ENCODE measurements at regions not wholly inside any gene's neighbourhood (a gene's known extent, or its start where the extent isn't known, plus 50 kb on each side); places are given as distances from the start of the nearest gene placed in this dataset.
A peak's percentile ranks its signal among the peaks of the same experiment; 100 is the strongest.
"Not testable (repeated sequence)": the region's sequence is repeated elsewhere in the genome, so short reads cannot be mapped to it uniquely, and the experiment has no call there.

DNA sequence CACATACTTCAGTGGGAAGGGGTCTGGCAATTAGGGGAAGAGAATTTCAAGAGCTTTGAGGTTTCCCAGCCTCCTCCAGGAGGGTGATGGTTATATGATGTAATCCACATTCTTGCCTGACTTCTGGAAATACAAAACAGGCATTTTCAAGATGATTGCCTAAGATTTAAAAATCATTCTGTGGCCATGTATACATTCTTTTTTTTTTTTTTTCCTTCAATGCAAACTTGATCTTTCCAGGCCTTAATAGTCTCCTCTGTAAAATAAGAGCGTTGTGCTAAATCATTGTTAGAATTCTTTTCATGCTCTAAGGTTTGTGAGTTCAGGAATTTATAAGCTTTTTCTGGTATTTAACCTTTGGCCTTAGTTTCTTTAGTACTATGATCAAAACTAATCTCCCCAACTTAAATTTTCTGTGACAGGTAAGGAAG is 192.3 kb upstream of the HMCN1 start:
- DNase-seq (ENCODE audit: low spot score): no peak

DNA sequence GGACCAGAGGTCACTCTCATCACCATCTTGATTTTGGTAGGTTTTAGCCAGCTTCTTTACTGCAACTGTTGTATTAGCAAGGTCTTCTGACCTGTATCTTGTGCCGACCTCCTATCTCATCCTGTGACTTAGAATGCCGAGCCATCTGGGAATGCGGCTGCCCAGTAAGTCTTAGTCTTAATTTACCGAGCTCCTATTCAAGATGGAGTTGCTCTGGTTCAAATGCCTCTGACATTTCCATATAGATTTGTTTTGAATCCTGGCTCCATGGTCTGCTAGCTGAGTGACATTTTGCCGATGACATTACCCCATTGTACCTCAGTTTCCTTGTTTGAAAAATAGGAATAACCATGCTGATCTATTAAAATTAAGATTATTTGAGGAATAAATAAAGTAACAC is 193.9 kb upstream of the HMCN1 start:
- no peak for DNase-seq (ENCODE audit: low spot score)

DNA sequence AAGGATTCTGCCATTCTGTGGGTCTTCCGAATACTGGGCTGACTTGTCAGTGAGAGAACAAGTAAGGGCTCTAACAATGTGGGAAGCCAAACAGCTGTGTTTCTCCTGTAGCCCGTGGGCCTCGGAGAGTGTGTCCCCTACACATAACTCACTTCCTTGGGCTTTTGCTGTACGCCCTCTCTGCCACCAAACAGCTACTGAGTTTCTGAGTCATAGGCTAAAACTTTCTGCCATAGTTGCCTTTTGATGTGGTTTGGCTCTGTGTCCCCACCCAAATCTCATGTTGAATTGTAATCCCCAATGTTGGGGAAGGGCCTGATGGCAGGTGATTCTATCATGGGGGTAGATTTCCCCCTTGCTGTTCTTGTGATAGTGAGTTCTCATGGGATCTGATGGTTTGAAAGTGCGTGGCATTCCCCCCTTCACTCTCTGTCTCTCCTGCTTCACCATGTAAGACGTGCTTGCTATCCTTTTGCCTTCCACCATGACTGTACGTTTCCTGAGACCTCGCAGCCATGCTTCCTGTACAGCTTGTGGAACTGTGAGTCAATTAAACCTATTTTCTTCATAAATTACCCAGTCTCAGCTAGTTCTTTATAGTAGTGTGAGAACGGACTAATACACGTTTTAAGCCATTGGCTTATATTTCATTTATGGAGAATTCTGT is 194.8 kb upstream of the HMCN1 start:
- DNase-seq (ENCODE audit: low spot score): no peak

DNA sequence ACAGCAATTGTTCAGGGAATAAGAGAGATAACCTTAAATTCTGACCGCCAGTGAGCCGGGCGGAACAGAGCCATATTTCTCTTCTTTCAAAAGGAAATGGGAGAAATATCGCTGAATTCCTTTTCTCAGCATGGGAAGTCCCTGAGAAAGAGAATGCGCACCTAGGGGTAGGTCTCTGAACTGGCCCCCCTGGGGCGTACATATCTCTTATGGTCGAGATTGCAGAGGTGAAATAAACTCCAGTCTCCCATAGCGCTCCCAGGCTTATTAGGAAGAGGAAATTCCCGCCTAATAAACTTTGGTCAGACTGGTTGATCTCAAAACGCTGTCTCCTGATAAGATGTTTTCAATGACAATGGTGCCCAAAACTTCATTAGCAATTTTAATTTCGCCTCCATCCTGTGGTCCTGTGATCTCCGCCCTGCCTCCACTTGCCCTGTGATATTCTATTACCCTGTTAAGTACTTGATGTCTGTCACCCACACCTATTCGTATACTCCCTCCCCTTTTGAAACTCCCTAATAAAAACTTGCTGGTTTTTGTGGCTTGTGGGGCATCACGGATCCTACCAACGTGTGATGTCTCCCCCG is 195.8 kb upstream of the HMCN1 start:
- DNase-seq (ENCODE audit: low spot score): not testable (repeated sequence)

DNA sequence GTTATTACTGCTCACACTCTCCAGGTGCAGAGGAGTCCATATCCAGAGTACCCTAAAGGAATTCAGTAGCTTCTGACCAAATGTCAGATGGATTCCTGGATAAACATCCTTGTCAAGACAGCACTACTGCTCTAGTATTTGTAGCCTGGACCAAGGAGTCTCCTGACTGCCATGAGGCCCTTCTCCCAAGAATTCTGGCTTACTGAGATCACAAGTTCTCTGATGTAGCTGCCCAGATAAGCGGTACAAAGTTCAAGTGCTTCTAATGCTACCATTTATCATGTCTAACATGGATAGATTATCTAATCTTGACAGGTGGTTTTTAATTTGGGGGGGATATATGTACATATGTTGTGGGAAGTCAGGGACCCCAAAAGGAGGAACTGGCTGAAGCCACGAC is 196.6 kb upstream of the HMCN1 start:
- DNase-seq (ENCODE audit: low spot score): no peak

DNA sequence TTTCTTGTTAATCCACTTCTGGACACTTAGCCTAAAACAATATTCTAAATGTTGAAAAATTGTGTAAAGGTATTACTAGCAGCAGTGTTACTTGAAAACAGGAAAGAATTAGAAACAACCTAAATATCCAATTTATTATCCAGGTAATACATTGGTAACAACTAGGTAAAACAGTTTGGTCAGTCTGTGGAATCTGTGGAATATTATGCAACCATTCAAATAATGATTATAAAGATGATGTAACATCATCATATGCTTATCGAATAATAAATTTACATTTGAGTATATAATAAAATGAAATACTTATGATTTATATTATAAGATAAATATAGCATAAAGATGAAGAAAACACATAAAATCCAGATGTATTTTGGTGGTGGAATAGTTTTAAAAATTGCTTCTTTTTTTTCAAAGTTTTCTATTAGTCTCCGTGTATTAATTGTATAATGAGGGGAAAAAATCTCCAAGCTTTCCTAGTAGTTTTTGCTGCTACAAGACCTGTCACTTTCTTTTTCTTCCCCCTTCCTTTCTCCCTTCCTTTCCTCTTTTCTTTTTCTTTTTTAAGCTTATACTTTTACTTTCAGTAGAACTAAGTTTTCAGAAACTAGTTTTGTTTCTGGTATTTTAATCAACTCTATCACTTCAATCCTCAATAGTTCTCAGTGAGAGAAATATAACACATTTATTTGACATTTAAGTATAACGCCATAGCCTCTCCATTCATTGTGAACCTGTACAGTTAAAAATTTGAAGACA is 197.8 kb upstream of the HMCN1 start:
- no peak for DNase-seq (ENCODE audit: low spot score)

DNA sequence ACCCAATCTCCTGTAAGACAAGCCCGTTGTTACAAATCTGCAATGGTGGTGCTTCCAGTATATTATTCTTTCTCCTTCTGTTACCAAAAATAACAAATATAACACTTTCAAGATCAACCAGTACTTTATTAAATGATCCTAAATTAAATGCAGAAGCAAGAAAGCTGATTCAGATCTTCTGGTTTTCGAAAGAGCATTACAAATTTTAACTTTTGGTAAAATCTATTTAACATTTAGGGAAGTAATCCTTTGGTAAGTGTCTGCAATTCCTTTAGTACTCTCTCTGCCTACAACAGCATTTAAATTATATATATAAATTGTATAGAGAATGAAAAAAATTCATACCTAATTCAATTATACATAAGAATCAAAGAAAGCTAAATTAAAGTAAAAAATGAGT is 198.6 kb upstream of the HMCN1 start:
- DNase-seq (ENCODE audit: low spot score): no peak

DNA sequence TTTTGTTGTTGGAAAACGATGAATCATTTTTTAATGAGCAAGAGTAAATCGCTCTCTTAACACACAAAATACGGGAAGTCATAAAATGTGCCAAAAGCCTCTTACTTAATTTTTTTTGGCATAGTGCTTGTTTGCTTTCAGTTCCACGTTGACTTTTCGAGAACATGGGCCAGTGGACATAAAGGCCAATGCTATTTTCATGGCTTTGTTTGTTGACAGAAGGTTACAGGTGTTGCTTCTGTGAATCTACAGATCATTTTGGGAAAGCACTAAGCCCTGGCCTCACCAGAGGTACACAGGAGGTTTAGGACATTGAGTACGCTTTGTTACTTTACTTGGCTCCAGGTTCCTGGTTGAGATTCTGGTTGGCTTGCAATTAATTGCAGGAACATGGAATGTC is 199.4 kb upstream of the HMCN1 start:
- peak; percentile 68 for DNase-seq (ENCODE audit: low spot score)

DNA sequence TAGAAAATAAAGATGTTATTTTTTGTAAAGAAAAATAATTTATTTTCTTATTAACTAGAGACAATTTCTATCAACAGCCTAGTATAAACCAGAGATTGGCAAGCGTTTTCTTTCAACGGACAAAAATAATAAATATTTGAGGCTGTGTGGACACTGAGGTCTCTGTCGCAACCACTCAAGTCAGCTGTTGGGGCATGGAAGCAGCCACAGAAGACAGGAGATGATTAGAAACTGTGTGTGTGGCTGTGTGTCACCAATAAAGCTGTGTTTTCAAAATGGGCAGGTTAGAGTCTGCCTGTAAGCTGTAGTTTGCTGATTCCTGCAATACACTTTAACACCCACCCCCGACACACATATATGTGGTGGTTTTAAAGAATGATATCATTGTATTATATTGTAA is 200.6 kb upstream of the HMCN1 start:
- no peak for DNase-seq (ENCODE audit: low spot score)

DNA sequence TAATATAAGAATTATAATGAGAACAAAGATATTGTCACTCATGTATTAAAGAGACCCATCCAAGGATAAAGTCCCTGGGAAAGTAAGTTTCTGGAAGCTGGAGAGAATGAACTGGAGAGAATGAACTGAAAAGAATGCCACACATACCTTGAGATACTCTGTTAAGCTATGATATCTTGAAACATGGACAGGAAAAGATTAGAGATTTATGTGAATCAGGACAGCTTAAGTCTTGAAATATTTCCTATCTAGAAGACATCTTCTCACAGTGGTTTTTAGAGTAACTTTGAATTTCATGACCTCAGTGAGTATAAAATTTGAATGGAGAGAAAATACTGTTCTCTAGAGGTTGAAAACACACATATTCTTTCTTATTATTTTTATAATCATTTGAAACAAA is 201.3 kb upstream of the HMCN1 start:
- no peak for DNase-seq (ENCODE audit: low spot score)

DNA sequence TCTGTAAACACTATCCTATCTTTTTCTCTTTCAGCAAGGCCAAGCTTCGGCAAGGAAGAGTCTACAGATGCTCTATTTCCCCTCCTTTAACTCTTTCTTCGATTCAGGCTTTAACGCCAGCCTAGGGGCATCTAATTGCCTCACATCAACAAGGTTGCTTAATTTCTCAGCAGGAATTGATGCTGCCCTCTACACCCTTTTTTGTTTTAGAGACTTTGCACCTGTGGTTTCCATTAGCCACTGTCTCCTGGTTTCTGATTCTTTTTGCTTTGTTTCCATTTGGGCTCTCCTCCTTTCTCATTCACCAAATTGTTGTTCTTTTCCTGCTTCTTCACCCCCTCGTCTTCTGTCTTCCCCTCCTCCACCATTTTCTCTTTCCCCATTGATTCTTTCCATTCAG is 202.4 kb upstream of the HMCN1 start:
- no peak for DNase-seq (ENCODE audit: low spot score)

DNA sequence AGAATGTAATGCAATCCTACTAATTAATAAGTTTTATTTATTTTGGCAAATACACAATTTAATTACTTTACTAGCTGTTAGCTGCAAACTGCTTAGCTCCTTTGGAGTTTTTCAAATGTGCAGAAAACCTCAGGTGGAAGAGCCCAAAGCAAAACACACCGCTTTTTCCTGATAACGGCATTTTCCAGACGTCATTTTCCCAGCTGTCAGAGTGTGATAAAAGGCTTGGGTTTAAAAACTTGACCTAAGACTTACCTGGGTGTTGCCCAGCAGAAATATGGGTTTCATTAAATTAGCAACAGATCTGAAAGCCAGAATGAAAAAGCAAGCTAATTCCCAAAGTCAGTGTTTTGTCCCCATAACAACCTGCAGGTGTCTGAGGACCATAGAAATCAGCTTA is 204.0 kb upstream of the HMCN1 start:
- no peak for DNase-seq (ENCODE audit: low spot score)

DNA sequence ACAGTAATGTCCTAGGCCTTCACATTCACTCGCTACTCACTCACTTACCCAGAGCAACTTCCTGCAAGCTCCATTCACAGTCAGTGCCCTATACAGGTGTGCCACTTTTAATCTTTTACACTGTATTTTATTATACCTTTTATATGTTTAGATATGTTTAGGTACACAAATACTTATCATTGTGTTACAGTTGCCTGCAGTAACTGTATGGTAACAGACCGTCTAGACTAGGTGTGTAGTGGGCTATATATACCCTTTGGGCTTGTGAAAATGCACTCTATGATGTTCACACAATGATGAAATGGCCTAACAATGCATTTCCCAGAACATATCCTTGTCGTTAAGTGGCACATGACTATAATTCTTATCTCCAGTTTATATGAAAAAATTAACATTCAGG is 204.5 kb upstream of the HMCN1 start:
- no peak for DNase-seq (ENCODE audit: low spot score)

DNA sequence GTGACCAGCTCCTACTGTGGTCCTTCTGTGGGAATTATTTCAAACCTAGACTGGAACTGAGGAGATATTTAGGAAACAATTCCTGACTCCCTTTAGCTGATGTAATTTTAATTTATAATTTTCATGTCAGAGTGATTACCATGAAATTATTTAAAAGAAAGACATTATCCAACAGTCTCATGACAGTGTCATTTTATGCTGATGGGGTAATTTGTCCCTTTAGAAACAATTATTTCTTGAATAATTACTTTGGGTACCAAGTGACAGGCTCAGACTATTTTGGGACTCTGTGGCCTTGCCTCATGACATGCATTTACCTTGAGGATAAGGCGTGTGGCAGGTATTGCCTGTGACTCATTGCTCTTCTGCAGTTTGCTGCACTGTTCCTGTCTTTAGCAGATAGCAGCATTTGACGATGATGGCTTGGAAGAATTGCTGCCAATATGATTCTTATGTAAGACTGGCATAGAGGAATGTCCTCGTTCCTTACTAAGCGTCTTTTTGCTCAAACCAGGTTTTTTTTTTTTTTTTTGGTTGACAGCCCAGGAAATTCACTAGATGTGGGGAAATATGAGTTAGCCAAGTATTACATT is 206.0 kb upstream of the HMCN1 start:
- no peak for DNase-seq (ENCODE audit: low spot score)

DNA sequence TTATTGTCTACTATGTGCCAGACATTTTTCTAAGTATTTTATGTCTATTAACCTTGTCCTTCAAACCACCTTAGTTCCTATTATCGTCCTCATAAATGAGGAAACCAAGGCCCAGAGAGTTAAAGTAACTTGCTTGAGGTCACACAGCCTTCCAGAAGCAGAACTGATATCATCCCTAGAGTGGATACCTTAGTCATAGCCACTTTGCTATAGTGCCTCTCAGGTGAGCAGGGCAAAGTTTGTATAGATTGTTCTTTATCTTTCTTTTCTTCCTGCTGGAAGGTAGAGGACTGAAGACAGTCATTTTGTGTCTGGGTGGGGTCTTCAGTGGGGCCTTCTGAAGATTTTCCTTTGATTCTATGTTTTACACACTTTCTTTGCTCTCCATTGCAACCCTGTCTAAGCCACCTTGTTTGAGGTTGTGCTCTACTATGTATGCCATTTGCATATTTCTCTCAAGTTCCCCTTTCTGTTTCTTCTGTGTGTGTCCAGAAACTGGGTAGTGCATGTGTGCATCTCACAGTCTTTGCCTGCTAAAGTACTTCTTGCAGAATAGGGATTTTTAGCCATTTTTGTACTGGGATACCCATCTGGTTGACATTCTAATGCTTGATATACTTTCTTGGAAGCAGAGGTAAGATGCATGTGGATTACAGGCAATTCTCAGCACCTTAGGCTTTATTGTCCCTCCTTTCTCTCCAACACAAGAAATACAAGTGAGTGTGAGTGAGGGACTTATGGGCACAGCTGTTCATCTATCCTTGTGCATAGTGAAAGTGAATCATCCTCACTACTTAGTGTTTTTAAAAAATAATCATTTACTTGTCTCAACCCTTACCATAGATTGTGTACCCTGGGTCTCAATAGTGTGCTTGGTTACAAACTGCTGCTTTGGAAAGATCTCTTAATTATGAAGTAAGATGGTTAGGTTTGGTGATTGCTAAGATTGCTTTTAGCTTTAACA is 207.6 kb upstream of the HMCN1 start:
- no peak for DNase-seq (ENCODE audit: low spot score)

DNA sequence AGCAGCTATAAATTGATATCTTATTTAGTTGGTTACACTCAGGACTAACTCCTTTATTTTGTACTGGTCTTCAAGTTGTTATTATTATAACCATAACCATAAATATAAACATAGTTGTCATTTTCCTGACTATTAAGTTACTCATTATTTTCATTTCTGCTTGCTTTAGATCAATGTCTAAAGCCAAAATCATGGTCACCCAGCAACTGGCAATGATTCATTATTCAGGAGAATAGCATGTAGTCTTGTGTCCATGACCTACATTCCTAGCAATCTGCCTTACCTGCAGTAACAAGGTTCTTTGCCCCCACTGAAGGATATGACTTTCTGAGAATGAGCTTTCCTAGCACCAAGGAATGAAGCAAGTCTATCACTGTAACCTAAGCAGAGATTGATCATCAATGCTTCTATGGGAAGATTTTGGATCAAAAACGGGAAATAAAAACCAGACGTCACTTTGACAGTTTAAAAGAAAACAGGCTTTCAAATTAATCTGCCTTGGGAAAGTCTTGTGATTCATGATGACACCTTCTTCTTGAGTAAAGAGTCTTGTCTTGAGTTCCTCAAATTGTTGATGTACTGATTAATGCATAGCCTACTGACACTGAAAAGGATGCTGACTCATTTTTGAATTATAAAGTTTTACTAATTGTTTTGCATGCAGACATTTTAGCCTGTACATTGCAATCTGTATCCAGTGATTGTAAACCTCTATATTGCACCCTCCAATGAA is 203.3 kb upstream of the IVNS1ABP start:
- no peak for DNase-seq (ENCODE audit: low spot score)

DNA sequence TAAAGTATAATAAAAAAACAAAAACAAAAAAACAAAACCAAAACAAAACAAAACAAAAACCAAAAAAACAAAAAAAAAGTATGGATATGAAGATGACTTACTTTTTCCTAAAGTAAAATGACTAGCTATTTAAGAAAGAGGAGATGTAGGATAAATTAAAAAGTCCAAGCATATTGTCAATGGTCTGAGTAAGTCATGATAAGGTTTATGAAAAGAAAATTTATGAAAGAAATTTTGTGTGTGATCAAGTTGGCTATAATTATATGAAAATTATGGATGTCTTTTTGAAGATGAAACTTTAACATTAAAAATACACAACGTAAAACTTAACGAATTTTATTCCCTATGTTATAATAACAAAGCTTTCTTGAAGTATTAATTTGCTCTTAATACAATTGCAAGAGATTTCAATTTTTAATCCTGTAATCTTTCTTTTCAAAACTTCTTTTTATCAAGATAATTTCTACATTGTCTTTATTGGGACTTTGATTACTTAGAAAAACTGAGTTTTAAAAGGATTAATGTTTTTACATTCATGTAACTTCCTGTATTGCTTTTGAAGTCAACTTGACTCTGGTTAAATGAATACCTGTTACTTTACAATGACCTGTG is 200.9 kb upstream of the IVNS1ABP start:
- DNase-seq (ENCODE audit: low spot score): no peak

DNA sequence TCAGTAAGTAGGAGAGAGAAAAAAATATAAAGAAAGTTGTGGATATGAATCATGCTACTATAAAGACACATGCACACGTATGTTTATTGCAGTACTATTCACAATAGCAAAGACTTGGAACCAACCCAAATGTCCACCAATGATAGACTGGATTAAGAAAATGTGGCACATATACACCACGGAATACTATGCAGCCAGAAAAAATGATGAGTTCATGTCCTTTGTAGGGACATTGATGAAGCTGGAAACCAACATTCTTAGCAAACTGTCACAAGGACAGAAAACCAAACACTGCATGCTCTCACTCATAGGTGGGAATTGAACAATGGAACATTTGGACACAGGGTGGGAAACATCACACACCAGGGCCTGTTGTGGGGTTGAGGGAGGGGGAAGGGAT is 200.3 kb upstream of the IVNS1ABP start:
- DNase-seq (ENCODE audit: low spot score): not testable (repeated sequence)

DNA sequence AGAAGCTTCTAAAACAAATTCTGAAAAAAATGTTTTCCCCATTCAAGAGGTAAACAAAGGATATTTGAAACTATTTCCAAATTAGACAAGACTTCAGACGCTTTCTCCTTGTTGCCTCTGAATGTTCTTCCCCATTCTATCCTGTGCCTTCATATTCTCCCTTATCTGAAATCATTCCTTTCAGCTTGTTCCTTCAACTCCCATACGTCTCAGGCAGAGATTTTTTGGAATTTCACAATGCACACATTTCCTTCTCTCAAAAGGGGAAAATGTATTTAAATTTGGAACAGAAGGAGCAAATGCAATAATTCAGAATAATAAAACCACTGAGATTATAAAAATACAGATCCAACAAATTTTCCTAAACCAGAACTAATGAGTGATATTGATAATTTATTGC is 198.7 kb upstream of the IVNS1ABP start:
- no peak for DNase-seq (ENCODE audit: low spot score)

DNA sequence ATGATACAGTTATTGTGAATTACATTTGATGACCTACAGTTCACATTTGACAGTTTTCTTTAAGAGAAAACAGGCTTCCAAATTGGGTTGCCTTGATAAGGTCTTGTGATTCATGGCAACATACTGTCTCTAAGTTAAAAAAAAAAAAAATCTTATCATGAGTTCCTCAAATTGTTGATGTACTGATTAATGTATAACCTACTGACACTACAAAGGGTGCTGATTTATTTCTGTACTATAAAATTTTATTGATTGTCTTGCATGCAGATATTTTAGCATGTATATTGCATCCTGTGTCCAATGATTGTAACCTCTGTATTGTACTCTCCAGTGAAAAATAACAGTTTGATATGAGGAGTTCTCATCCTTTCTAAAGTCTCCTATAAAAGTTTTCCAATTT is 197.3 kb upstream of the IVNS1ABP start:
- no peak for DNase-seq (ENCODE audit: low spot score)

DNA sequence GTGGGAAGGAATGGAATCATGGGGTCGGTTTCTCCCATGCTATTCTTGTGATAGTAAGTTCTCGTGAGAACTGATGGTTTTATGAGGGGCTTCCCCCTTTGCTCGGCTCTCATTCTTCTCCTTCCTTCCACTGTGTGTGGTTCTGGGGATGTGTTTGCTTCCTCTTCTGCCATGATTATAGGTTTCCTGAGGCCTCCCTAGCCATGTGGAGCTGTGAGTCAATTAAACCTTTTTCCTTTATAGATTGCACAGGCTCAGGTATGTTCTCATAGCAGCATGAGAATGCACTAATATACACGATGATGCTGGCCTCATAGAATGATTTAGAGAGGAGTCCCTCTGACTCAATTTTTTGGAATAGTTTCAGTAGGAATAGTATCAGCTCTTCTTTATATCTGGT is 195.4 kb upstream of the IVNS1ABP start:
- DNase-seq (ENCODE audit: low spot score): no peak

Data from pons (tissue), 1 donor.